ENCODE measurements at regions not wholly inside any gene's neighbourhood (a gene's known extent, or its start where the extent isn't known, plus 50 kb on each side); places are given as distances from the start of the nearest gene placed in this dataset.
"Not testable (repeated sequence)": the region's sequence is repeated elsewhere in the genome, so short reads cannot be mapped to it uniquely, and the experiment has no call there.

GRCh38 chr5:21341203-21341947 lies 1353.4 kb upstream of the CDH18 start:
- TF ChIP-seq MAX (IDR thresholded peaks at IDR 0.05; ENCODE audit: insufficient read depth, insufficient read length); CTCF (IDR thresholded peaks at IDR 0.05; ENCODE audit: extremely low read depth in 1 of 2, insufficient read depth in 1 of 2, low read depth in 1 of 2, low read length in 2 of 2); POLR2A (IDR thresholded peaks at IDR 0.05; ENCODE audit: low read depth, low read length); FOS (IDR thresholded peaks at IDR 0.05; ENCODE audit: borderline replicate concordance, insufficient read depth, low read length); POLR2AphosphoS5 (IDR thresholded peaks at IDR 0.05; ENCODE audit: insufficient read depth, low read depth, low read length): not testable (repeated sequence)

All from endothelial cell of umbilical vein (primary cell).